AG04449 (cell line): ENCODE measurements at regions not wholly inside any gene's neighbourhood (a gene's known extent, or its start where the extent isn't known, plus 50 kb on each side); places are given as distances from the start of the nearest gene placed in this dataset.

Experiments
- CTCF ChIA-PET: fragments of 350-600 bp; formaldehyde crosslinking; extraction: SDS; loops from one replicate; lab custom pipeline; 2021; ENCODE audit warnings: antibody characterized with exemption; lab: Yijun Ruan, JAX
- POLR2A ChIA-PET: fragments of 400-600, 350-600 bp; formaldehyde crosslinking; extraction: SDS; loops from one replicate; lab custom pipeline; 2020; ENCODE audit warnings: antibody characterized with exemption, inconsistent platforms; lab: Yijun Ruan, JAX
- DNase-seq: peaks from one replicate; pipeline ENCODE4 v3.0.0-alpha.2; 2010; ENCODE audit warnings: low read depth, low spot score
- H3K4me3 ChIP-seq: 2 replicates; pipeline ENCODE4 v1.5.1; 2011; ENCODE audit warnings: low read depth, mild to moderate bottlenecking, control low read depth, low read length
- CTCF ChIP-seq: IDR thresholded peaks from one replicate; pipeline ENCODE4 v1.5.1; 2011; ENCODE audit warnings: mild to moderate bottlenecking, moderate library complexity, low read length, control low read depth, inconsistent platforms; ENCODE audit not compliant: insufficient read depth; ENCODE audit errors: missing control alignments

GRCh38 chr21:14875704-14876523 is 188.9 kb downstream of the NRIP1 start:
- CTCF ChIA-PET, result interaction anchor here (1.2 to 2.3 kb wide), 2 partner anchors 11 to 607 kb away, joined by 3 to 11 read pairs; no protein-coding TSS in a partner anchor
- no peak for DNase-seq
- TF ChIP-seq CTCF, result no peak
- H3K4me3 ChIP-seq, result no peak overlapping the region
- POLR2A ChIA-PET, result no interaction called here

- CTCF ChIA-PET, result interaction anchor here (2.5 kb wide), 1 partner anchor 11 kb away, joined by 13 read pairs; no protein-coding TSS in a partner anchor
- POLR2A ChIA-PET, result no interaction called here
- no peak for DNase-seq
- TF ChIP-seq CTCF, result no peak
- H3K4me3 ChIP-seq, result no peak overlapping the region
Measured at GRCh38 chr21:14875186-14875585, 189.6 kb downstream of the NRIP1 start.

- TF ChIP-seq CTCF, result no peak
- ChIA-PET POLR2A (no interaction called here), CTCF (interaction anchor here (0.7 to 2.5 kb wide), 3 partner anchors 10 to 77 kb away, joined by 3 to 13 read pairs (median 3); no protein-coding TSS in a partner anchor)
- no peak for DNase-seq
- H3K4me3 ChIP-seq, result no peak overlapping the region
Measured at GRCh38 chr21:14874379-14874778, 190.4 kb downstream of the NRIP1 start.

- DNase-seq, result no peak
- TF ChIP-seq CTCF, result no peak
- ChIA-PET CTCF (no interaction called here), POLR2A (no interaction called here)
- H3K4me3 ChIP-seq, result no peak overlapping the region
Measured at GRCh38 chr21:14871861-14872260, 192.9 kb downstream of the NRIP1 start.

GRCh38 chr21:14870853-14871149 is 194.0 kb downstream of the NRIP1 start:
- DNase-seq, result no peak
- H3K4me3 ChIP-seq, result no peak overlapping the region
- POLR2A ChIA-PET, result no interaction called here
- CTCF ChIA-PET, result interaction anchor here (0.8 kb wide), 1 partner anchor 612 kb away, joined by 4 read pairs; no protein-coding TSS in a partner anchor
- no peak for TF ChIP-seq CTCF

GRCh38 chr21:14869984-14870852 is 194.6 kb downstream of the NRIP1 start:
- CTCF ChIA-PET, result interaction anchor here (0.8 kb wide), 1 partner anchor 613 kb away, joined by 4 read pairs; no protein-coding TSS in a partner anchor
- POLR2A ChIA-PET, result no interaction called here
- no peak for TF ChIP-seq CTCF
- H3K4me3 ChIP-seq, result no peak overlapping the region
- no peak for DNase-seq
